Neural cell (in vitro differentiated cells): ENCODE measurements at regions not wholly inside any gene's neighbourhood (a gene's known extent, or its start where the extent isn't known, plus 50 kb on each side); places are given as distances from the start of the nearest gene placed in this dataset.

Experiments used
- CTCF ChIP-seq: fragments of 450-650 bp; IDR thresholded peaks from 2 replicates; pipeline ENCODE4 v1.5.1; 2014; ENCODE audit warnings: antibody characterized with exemption, mild to moderate bottlenecking, moderate library complexity; ENCODE audit not compliant: poor library complexity, severe bottlenecking
- EZH2 ChIP-seq: fragments of 200-600, 300-800 bp; shearing (Covaris generic), sonication (generic); IDR thresholded peaks from 2 replicates; pipeline ENCODE4 v1.6.1; 2014; ENCODE audit warnings: antibody characterized with exemption, low read length, borderline replicate concordance, mild to moderate bottlenecking; ENCODE audit not compliant: insufficient read depth, poor library complexity, severe bottlenecking
- RAD21 ChIP-seq: fragments of 450-650 bp; conservative IDR thresholded peaks from 2 replicates; pipeline ENCODE4 v1.6.1; 2014; ENCODE audit warnings: antibody characterized with exemption, mild to moderate bottlenecking, moderate library complexity
- REST ChIP-seq: IDR thresholded peaks from 2 replicates; pipeline ENCODE4 v1.6.1; 2012; ENCODE audit warnings: borderline replicate concordance
- SMC3 ChIP-seq: fragments of 450-650 bp; conservative IDR thresholded peaks from 2 replicates; pipeline ENCODE4 v1.6.1; 2014; ENCODE audit warnings: antibody characterized with exemption, mild to moderate bottlenecking, moderate library complexity; ENCODE audit not compliant: poor library complexity

GRCh38 chr5:121755266-121755665, 96.4 kb upstream of the FTMT start:
- TF ChIP-seq CTCF: no peak
- TF ChIP-seq SMC3: no peak
- TF ChIP-seq RAD21: no peak
- no peak for TF ChIP-seq EZH2
- TF ChIP-seq REST: no peak
